ENCODE measurements at regions not wholly inside any gene's neighbourhood (a gene's known extent, or its start where the extent isn't known, plus 50 kb on each side); places are given as distances from the start of the nearest gene placed in this dataset.

DNA sequence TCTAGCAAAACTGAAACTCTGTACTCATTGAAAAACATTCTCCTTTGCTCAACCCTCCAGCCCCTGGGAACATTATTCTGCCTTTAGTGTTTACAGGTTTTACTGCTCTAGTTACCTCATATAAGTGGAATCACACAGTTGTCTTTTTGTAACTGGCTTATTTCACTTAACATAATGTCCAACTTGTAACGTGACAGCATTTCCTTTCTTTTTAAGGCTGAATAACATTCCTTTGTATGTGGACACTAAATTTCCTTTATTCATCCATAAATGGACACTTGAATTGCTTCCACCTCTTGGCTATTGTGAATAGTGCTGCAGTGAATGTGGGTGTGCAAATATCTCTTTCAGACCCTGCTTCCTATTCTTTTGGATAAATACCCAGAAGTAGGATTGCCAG, 144.9 kb downstream of the ACTR3 start (continued):
- TF ChIP-seq, protein P1, sequence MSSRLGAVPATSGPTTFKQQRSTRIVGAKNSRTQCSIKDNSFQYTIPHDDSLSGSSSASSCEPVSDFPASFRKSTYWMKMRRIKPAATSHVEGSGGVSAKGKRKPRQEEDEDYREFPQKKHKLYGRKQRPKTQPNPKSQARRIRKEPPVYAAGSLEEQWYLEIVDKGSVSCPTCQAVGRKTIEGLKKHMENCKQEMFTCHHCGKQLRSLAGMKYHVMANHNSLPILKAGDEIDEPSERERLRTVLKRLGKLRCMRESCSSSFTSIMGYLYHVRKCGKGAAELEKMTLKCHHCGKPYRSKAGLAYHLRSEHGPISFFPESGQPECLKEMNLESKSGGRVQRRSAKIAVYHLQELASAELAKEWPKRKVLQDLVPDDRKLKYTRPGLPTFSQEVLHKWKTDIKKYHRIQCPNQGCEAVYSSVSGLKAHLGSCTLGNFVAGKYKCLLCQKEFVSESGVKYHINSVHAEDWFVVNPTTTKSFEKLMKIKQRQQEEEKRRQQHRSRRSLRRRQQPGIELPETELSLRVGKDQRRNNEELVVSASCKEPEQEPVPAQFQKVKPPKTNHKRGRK (CRISPR knock-in tag; IDR thresholded peaks at IDR 0.05), result no peak
- TF ChIP-seq HMG20A (CRISPR knock-in tag; IDR thresholded peaks at IDR 0.05; ENCODE audit: borderline replicate concordance) (no peak), TCF12 (IDR thresholded peaks at IDR 0.05) (no peak), TCF12 (CRISPR knock-in tag; IDR thresholded peaks at IDR 0.05) (no peak), ZNF33A (CRISPR knock-in tag; IDR thresholded peaks at IDR 0.05; ENCODE audit: borderline replicate concordance) (no peak), RFXAP (CRISPR knock-in tag; IDR thresholded peaks at IDR 0.05; ENCODE audit: borderline replicate concordance) (no peak), ZNF776 (CRISPR knock-in tag; IDR thresholded peaks at IDR 0.05) (no peak), MAFF (IDR thresholded peaks at IDR 0.05; ENCODE audit: low read depth, low read length) (no peak), CEBPG (CRISPR knock-in tag; IDR thresholded peaks at IDR 0.05) (no peak)

DNA sequence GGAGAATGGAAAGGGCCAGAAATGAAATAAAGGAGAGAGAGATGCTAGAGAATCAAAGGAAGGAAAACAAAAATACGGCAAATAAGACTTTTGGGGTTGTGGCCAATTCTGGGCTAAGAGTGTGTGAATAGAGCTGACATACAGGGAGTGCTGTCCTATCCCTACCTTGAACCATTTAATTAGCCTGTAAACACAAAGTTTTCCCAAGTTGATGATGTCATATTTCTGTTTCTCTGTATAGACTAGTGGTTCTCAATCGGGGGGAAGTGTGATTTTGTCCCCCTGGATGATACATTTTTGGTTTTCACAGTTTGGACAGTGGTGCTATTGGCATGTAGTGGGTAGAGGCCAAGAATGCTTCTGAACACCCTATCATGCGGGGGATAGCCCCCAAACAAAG, 148.8 kb downstream of the ACTR3 start:
- Histone ChIP-seq H3K36me3 (replicated peaks in 1 of 2; ENCODE audit: control insufficient read depth in 1 of 2, insufficient read depth in 2 of 2, low read length in 2 of 2) (no peaks in the 10 kb centered on the region), H3K4me2 (ENCODE audit: low read depth, low read length) (no peak overlapping the region), H3K27ac (ENCODE audit: extremely low read length, insufficient read depth, low read length) (no peak overlapping the region), H3K79me2 (ENCODE audit: insufficient read depth, low read length) (no peaks in the 10 kb centered on the region), H4K20me1 (ENCODE audit: insufficient read depth, low read length) (no peaks in the 10 kb centered on the region), H3K9ac (ENCODE audit: insufficient read depth, low read depth, low read length) (no peak overlapping the region), H2AFZ (ENCODE audit: low read length) (no peak overlapping the region), H3K9me3 (ENCODE audit: low read length) (no peaks in the 10 kb centered on the region), H3K4me3 (replicated peaks in 1 of 3; ENCODE audit: insufficient read depth in 1 of 3, low read depth in 2 of 3, low read length in 3 of 3) (no peak overlapping the region), H3K27me3 (ENCODE audit: control insufficient read depth in 1 of 2, insufficient read depth in 2 of 2, low read length in 2 of 2) (peaks cover 2 to 29% of the 10 kb centered on the region in 2 experiments; a peak in 3 of 5 replicates), H3K4me1 (ENCODE audit: insufficient read depth, low read length) (no peaks in the 10 kb centered on the region)
- peak; percentile 47 for TF ChIP-seq CREB1 (IDR thresholded peaks at IDR 0.05)
- TF ChIP-seq CREB1 (CRISPR knock-in tag; IDR thresholded peaks at IDR 0.05), result no peak
- peak; percentile 95 for TF ChIP-seq ATF7 (IDR thresholded peaks at IDR 0.05)
- no peak for TF ChIP-seq ATF7 (CRISPR knock-in tag; IDR thresholded peaks at IDR 0.05)
- TF ChIP-seq ZNF350 (CRISPR knock-in tag; IDR thresholded peaks at IDR 0.05; ENCODE audit: borderline replicate concordance, low read depth), result no peak
- POLR2A ChIA-PET, result no interaction called here
- CTCF ChIA-PET (ENCODE audit: low intra/inter-chr PET ratio, low total read pairs), result no interaction called here
- BruUV-seq (replicated peaks), result no TSS peak
- intact Hi-C loops (cut with micrococcal nuclease; ENCODE audit: unreplicated experiment) (no loop called here), in situ Hi-C loops (cut with HindIII; ENCODE audit: extremely low pct_ligation_motif_present, low pct_unique_long_range_greater_than_20kb) (no loop called here)
- no peak for DNase-seq (ENCODE audit: low spot score)
- FAIRE-seq, result no peak
- WGBS (ENCODE audit: low lambda C conversion rate), result 32% methylated on average over 3 of the region's 3 CpGs
- no peak for ATAC-seq
